Type B pancreatic cell (in vitro differentiated cells): ENCODE measurements at regions not wholly inside any gene's neighbourhood (a gene's known extent, or its start where the extent isn't known, plus 50 kb on each side); places are given as distances from the start of the nearest gene placed in this dataset.

Source experiments
- DNase-seq: peaks from one replicate; pipeline ENCODE4 v3.0.0; 2021; ENCODE audit warnings: mixed read lengths; ENCODE audit not compliant: unreplicated experiment; ENCODE audit errors: extremely low spot score
- H3K27ac Mint-ChIP-seq: 2 replicates; pipeline ENCODE4 v1.8.0; 2021; ENCODE audit warnings: mild to moderate bottlenecking, mixed read lengths
- H3K27me3 Mint-ChIP-seq: 2 replicates; pipeline ENCODE4 v1.8.0; 2021; ENCODE audit warnings: mixed read lengths
- H3K36me3 Mint-ChIP-seq: 2 replicates; pipeline ENCODE4 v1.8.0; 2021; ENCODE audit warnings: mixed read lengths
- H3K4me1 Mint-ChIP-seq: one replicate; pipeline ENCODE4 v1.8.0; 2021; ENCODE audit warnings: mixed read lengths; ENCODE audit not compliant: unreplicated experiment
- H3K4me3 Mint-ChIP-seq: 2 replicates; pipeline ENCODE4 v1.8.0; 2021; ENCODE audit warnings: mild to moderate bottlenecking, mixed read lengths
- H3K9me3 Mint-ChIP-seq: 2 replicates; pipeline ENCODE4 v1.8.0; 2021; ENCODE audit warnings: mixed read lengths
- TF ChIP-seq, protein P1 (sequence below): fragments of 200-600 bp; sonication (generic); conservative IDR thresholded peaks from 2 replicates; pipeline ENCODE4 v1.5.0; 2021; ENCODE audit warnings: antibody characterized with exemption, mild to moderate bottlenecking

DNA sequence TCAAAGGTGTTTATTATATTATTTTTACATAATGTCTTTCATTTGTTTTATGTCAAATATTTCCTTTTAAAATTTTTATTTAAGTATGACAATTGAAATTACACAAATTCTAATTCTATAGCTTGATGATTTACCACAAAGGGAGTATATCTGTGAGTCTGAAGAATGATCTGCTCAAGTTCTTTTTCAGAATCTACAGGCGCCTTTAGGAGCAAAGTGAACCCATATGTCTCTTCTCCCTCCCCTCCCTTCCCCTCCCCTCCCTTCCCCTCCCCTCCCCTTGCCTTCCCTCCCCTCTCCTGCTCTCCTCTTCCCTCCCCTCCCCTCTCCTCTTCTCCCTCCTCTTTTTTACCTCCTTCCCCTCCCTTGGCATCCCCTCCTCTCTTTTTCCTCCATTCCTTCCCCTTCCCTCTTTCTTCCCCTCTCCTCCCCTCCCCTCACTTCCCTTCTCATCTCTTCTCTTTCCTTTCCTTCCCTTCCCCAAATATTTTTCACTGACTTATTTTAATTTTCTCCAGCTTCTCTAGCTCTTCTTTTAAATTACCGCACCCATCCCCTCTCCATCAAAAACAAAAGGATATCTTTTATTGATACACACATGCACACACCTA lies 495.3 kb upstream of the PIK3R1 start:
- H3K27me3 Mint-ChIP-seq: no peaks in the 10 kb centered on the region
- H3K9me3 Mint-ChIP-seq: no peaks in the 10 kb centered on the region
- H3K27ac Mint-ChIP-seq: no peak overlapping the region
- H3K36me3 Mint-ChIP-seq: no peaks in the 10 kb centered on the region
- DNase-seq: no peak
- no peak overlapping the region for H3K4me3 Mint-ChIP-seq
- TF ChIP-seq, protein P1, sequence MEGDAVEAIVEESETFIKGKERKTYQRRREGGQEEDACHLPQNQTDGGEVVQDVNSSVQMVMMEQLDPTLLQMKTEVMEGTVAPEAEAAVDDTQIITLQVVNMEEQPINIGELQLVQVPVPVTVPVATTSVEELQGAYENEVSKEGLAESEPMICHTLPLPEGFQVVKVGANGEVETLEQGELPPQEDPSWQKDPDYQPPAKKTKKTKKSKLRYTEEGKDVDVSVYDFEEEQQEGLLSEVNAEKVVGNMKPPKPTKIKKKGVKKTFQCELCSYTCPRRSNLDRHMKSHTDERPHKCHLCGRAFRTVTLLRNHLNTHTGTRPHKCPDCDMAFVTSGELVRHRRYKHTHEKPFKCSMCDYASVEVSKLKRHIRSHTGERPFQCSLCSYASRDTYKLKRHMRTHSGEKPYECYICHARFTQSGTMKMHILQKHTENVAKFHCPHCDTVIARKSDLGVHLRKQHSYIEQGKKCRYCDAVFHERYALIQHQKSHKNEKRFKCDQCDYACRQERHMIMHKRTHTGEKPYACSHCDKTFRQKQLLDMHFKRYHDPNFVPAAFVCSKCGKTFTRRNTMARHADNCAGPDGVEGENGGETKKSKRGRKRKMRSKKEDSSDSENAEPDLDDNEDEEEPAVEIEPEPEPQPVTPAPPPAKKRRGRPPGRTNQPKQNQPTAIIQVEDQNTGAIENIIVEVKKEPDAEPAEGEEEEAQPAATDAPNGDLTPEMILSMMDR: no peak
- no peaks in the 10 kb centered on the region for H3K4me1 Mint-ChIP-seq

GRCh38 chr5:67702008-67702407 lies 505.4 kb upstream of the CD180 start:
- H3K9me3 Mint-ChIP-seq: peaks cover 19% of the 10 kb centered on the region
- H3K4me1 Mint-ChIP-seq: no peaks in the 10 kb centered on the region
- peaks cover 3% of the 10 kb centered on the region for H3K27me3 Mint-ChIP-seq
- H3K4me3 Mint-ChIP-seq: no peak overlapping the region
- H3K27ac Mint-ChIP-seq: no peak overlapping the region
- TF ChIP-seq, protein P1: no peak
- peaks cover 11% of the 10 kb centered on the region for H3K36me3 Mint-ChIP-seq
- no peak for DNase-seq

GRCh38 chr5:67699560-67699959 lies 503.0 kb upstream of the CD180 start:
- no peak overlapping the region for H3K4me3 Mint-ChIP-seq
- no peak for DNase-seq
- TF ChIP-seq, protein P1: no peak
- H3K36me3 Mint-ChIP-seq: peaks cover 11% of the 10 kb centered on the region
- no peak overlapping the region for H3K27ac Mint-ChIP-seq
- H3K27me3 Mint-ChIP-seq: peaks cover 3% of the 10 kb centered on the region
- peaks cover 14% of the 10 kb centered on the region for H3K9me3 Mint-ChIP-seq
- no peaks in the 10 kb centered on the region for H3K4me1 Mint-ChIP-seq

DNA sequence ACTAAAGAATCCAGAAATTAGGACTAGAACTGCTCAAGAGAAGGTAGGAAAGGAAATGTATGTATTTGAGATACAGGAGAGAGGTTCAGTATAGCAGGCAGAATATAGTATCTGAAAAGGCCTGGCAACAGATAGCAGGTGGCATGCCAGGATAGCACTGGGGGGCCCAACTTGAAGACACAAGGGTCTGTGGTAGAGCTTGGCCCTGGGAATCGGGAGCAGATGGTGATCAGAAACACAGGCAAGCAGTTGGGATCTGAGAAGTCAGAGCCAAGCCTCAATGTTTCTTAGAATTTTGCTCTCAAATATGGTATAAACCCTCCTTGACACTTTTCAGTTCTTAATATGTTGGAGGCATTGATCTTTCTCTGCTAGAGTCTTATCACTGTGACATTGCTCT lies 499.8 kb upstream of the CD180 start:
- no peak for DNase-seq
- no peaks in the 10 kb centered on the region for H3K36me3 Mint-ChIP-seq
- TF ChIP-seq, protein P1: no peak
- no peak overlapping the region for H3K27ac Mint-ChIP-seq
- peaks cover 3% of the 10 kb centered on the region for H3K27me3 Mint-ChIP-seq
- H3K4me1 Mint-ChIP-seq: no peaks in the 10 kb centered on the region
- no peak overlapping the region for H3K4me3 Mint-ChIP-seq
- H3K9me3 Mint-ChIP-seq: peaks cover 6% of the 10 kb centered on the region

- Mint-ChIP-seq H3K4me1 (no peaks in the 10 kb centered on the region), H3K36me3 (no peaks in the 10 kb centered on the region), H3K27ac (no peak overlapping the region), H3K27me3 (peaks cover 3% of the 10 kb centered on the region), H3K4me3 (no peak overlapping the region), H3K9me3 (peaks cover 6% of the 10 kb centered on the region)
- TF ChIP-seq, protein P1: no peak
- DNase-seq: no peak
Measured at GRCh38 chr5:67695369-67695768, 498.8 kb upstream of the CD180 start.

DNA sequence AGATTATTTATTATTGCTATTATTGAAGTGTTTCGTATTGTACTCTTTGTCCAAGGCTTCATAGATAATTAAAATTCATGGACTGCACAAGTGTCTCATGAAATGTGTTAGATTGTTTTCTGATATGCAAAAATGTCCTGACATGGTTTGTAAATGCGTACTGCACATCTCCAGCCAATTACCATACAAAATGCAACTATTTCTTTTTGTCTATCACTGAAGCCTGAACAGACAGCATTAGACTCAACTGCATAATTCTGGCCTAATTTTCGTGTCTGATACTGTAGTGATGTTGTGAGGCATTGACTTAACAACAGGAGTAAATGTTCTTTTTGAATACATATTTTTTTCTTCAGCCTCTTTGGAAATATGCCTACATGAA lies 498.2 kb upstream of the CD180 start:
- TF ChIP-seq, protein P1: no peak
- no peak overlapping the region for H3K4me3 Mint-ChIP-seq
- H3K36me3 Mint-ChIP-seq: no peaks in the 10 kb centered on the region
- peaks cover 6% of the 10 kb centered on the region for H3K9me3 Mint-ChIP-seq
- H3K27me3 Mint-ChIP-seq: peaks cover 3% of the 10 kb centered on the region
- no peaks in the 10 kb centered on the region for H3K4me1 Mint-ChIP-seq
- no peak overlapping the region for H3K27ac Mint-ChIP-seq
- DNase-seq: no peak
